GM19395 (cell line): ENCODE measurements at regions not wholly inside any gene's neighbourhood (a gene's known extent, or its start where the extent isn't known, plus 50 kb on each side); places are given as distances from the start of the nearest gene placed in this dataset.

Experiments used
- ATAC-seq: cut with Tn5 transposase; IDR thresholded peaks from one replicate; pipeline ENCODE4 v1.9.1; 2021; ENCODE audit warnings: mild to moderate bottlenecking, moderate library complexity; ENCODE audit not compliant: unreplicated experiment

DNA sequence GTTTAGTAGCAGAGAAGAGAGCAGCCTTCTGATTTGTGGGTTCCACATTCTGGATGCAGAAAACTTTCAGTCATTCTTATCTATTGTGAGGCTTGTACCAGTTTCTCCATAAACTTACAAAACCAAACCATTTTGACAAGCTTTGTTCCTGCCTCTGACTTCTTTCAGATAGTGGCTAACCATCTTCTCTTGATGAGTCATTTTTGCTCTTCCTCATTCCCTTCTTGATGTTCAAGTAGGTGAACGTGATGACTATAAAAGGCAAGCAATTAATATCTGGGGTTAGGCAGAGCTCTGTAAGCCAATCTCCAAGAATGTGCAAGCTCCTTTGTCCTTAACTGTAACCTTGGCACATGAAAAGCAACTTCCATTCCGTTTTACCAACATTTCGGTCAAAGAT lies 2083.1 kb upstream of the PIK3C3 start:
- ATAC-seq, result no peak

DNA sequence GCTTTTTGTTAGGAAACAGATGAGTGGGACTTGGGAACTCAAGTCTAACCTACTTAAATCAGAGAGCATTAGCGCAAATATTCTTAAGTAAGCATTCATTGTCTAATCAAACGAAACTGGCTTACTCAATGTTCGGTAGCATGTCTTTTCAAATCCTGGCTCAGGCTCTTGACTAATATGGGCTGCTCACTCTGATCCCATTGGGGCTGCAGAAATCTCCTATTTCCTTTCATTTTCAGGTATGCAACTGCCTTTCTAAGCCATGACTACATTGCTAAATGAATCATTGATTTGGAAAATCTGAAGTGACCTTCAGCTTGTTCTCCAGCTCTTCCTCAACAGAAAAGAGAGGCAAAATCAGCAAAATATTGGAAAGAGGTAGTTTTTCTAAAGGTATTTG lies 2084.4 kb upstream of the PIK3C3 start:
- no peak for ATAC-seq

DNA sequence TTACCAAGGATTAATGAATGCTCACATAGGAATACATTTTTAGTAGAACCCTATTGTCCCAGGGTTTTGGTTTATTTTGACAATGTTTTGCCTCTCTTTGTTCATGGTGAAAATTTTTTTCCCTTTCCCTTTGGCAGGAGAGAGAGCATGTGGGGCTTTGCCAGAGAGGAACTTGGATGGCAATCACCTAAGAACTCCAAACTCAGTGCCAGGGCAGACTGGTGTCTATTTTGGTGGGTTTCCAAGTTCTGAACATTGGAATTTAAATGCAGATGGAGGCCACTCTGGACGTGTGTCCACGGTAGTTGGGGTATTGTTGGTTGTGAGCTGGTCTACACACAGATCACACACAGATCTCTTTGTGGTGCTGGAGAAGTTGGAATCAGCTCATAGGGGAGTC lies 2091.1 kb upstream of the PIK3C3 start:
- ATAC-seq, result no peak

DNA sequence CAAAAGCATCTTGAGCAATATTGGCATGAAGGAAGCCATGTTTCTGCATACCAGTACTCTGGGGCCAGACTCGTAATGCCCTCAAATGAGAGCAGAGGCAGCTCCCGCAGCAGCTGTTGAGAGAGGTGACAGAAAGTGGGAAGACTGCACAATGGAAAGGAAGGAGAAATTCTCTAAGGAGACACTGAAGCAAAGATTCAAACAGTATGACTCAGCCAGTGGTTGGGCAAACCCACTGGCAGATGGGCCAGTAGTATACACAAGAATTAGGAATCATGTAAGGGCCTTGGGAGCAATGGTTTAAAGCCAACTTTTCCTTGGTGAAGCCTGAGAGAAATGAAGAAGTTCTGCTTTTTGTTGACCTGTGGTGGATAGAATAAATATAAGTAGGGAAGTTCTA lies 2092.7 kb upstream of the PIK3C3 start:
- ATAC-seq, result no peak

DNA sequence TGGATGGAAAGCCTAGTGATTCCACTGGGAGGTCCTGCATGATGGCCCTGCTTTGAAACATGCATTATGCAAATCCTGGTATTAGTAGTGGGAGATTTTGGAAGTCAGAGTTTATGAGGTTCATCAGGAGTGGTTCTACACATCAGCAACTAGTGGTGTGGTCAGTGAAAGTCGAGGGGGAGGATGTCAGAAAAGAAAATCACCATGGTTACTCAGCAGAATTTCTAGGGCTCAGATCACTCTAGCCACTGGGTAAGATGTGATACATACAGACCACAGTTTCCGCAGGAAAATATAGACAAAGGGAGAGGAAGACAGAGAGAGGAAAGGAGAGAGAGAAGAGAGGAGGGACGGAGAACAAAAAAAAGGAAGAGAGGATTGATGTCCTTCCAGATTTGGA lies 2100.7 kb upstream of the PIK3C3 start:
- ATAC-seq, result no peak

DNA sequence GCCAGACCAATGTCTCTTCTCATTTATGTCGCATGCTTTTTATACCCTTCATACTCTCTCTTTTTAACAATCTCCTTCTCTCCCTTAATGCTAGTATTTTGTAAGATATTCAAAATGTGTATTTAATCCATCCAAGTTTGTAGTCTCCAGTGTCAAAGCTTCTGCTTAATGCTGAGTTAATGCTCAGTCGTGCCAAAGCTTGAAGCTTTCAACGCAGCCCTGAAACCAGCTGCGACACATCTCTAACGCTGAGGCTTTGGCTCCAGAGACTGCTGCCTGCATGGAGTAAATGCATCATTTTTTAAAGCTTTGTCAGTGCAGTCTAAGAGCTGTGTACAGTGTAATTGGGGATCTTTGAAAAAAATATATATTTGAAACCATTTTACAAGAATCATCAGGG lies 2108.8 kb upstream of the PIK3C3 start:
- no peak for ATAC-seq

DNA sequence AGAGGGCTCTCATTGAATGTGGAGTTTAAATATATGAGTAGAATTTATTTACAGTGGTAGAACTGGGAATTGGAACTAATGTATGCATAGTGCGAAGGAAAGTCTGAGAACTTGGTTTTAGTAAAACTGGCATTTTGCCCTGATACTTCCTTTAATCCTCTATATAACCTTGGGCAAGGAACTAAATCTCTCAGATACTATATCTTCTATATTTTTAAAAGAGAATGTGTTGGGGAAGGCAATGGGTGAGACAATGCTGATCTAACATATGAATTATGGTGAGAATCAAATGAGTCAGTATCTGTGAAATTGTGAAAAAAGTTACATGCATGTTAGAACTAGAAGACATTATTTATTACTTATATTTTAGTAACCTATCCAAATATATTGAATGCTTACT lies 2109.4 kb upstream of the PIK3C3 start:
- ATAC-seq, result no peak

DNA sequence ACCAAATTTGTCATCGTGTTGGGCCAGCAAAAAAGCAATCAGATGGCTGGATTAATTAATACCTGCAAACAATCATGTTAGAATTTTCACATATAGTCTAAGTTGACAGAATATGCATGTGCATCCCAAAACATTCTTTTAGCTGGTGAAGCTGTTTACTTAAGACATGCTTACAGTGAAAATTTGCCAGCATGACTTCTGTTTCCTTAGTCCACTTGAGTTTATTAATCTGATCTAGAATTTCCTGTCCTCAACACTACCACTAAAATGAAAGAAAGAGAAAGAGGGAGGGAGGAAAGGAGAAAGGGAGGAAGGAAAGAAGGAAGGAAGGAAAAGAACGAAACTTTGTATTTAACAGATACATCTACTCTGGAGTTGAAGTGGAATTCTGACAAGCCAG lies 2109.9 kb upstream of the PIK3C3 start:
- ATAC-seq, result no peak

DNA sequence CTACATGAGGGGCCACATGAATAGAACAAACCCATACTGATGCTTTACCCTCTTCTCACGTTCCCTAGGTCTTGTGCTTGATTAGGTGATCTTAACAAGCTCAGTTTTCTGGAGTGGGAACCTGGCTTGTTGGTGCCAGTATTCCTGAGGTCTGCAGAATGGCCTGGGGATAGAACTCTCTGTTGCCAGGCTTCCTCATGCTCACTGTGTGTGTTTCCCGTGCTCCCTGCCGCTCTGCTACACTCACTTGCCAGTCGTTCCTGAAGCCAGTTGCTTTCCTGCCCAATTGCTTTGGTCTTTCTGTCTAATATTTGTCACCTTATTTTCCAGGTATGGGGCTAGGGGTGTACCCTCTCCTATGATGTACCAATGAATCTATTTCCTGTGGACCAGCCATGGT lies 2111.5 kb upstream of the PIK3C3 start:
- ATAC-seq, result no peak

DNA sequence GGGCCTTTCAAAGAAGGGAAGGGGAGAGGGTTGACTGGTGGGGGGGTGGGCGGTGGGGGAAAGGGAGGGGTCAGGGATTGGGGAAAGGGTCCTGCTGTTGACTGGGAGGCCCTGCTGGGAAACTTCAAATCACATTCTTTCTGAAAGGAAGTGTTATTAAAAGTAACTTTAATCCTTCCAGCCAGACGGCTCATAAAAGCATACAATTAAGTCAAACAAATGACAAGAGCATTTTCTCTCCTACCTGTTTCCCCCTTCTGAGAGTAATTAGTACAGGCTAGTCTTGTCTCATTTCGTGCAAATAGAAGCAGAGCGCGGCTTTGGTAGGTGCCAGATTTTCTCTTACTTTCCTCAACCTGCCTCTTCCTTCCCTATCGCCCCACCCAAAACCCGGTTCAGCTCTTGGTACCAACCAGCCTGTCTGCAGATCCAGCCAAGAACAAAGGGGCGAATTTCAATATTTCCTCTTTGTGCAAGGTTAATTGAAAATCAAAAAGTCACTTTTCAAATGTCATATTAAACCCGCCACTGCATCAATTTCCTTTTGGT lies 2112.6 kb upstream of the PIK3C3 start:
- no peak for ATAC-seq

DNA sequence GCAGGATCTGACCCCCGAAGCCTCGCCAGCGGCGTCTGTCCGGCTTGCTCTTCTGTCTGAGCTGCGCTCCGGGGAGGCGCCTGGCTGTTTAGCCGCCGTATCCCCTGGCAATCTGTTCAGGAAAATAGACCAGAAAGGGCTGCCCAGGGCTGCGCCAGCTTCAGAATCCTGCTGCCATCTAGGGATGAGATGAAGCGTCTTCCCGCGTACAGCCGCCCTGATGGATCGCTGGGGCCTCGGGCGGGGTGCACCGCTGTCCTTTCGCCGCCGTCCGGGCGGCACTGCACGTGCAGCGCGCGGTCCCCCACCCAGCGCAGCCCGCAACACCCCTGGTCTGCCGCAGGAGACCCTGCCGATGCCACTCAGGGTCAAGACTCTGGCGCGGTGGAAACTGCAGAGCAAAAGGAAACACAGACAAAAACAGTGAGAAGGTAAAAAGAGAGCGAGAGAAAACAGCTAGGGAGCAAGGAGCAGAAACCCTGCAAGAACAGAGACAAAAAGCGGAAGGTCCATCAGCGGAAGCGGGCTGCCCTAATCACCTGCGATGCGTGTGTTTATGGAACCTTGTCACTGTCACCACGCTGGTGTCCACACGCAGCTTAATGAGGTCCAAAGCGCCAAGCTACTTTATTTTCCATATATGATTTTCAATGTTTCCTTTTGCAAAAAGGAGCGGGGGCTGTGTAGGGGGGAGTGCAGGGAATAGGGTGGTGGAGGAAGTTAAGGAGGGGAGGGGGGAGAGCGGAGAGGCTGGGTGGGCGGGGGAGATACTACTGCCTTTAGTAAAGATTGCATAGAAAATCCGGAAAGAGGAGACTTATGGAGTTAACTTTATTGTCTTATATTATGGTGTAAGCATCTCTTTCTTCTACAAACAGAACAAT lies 2113.3 kb upstream of the PIK3C3 start:
- no peak for ATAC-seq

DNA sequence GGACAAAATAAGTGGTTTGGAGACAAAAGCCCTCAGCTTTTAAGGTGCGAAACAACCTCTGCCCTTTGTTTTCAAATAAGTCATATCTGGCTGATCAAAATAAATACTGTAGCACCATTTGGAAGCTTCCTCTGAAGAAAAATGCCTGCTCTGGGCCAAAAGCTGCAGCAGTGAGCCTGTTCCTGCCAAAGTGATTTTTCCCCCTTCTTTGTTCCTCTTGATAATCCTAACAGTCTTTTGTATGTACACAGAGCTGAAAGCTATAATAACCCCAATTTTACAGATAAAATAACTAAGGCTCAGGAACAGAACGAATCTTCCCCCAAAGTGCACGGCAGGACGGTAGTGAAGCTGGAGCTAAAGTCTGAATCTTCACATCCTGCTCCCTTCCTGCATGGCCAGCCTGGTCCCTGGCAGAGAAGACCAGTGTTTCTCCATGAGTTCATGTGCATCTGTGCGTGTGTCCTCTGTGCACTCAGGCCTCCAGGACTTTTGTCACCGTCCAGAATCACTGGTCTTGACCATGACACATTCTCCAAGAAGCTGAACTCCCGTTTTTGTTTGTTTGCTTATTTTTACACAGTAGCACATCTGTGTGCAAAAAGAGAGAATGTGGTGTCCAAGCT lies 2114.1 kb upstream of the PIK3C3 start:
- no peak for ATAC-seq

DNA sequence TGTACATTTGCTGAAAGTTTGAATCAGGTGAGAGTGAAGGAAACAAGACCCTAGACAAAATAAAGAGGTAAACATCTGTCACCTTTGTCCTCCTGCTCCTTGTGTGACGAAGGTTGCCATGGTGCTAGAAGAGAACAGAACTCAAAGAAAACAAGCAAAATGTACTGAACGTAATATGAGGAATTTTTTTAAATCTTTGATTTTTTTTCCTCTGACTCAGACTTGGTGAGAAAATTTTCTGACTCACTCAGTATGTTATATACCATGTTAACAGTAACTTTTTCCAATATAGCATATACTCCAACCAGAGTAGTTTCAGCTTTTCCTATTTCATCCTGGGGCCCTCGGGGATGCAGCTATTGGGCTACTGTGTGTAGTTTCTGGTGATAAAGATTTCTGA lies 2114.6 kb upstream of the PIK3C3 start:
- no peak for ATAC-seq

DNA sequence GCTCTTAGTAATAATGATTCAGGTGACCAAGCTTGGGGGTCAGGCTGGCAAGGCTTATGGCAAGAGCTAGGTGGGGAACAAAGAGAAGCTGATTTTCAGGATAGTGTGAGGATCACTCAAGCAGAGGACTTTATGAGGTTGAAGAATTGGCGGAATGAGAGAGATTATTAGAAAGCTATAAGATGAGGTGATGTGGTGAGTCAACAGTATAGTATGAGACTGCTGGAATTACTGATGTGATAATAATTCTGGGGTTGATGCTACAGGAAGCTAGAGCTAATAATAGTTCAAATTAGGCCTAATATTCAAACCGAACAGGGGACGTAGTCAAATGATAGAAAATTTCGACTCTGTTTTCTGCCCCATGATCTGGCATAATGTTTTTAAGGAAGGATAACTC lies 2115.3 kb upstream of the PIK3C3 start:
- no peak for ATAC-seq

DNA sequence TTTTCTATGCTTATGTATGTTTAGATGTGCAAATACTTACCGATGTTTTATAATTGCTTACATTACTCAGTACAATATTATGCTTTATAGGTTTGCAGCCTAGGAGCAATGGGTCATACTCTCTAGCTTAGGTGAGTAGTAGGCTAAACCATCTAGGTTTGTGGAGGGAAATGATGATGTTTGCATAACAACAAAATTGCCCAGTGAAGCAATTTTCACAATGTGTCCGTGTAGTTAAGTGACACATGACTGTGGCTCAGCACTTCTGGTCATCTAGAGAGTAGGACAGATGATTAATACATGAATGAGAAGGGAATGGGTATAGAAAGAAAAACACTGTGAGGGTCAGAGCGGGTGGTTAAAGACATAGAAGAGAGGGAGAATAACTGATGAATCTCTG lies 2116.2 kb upstream of the PIK3C3 start:
- ATAC-seq, result no peak

DNA sequence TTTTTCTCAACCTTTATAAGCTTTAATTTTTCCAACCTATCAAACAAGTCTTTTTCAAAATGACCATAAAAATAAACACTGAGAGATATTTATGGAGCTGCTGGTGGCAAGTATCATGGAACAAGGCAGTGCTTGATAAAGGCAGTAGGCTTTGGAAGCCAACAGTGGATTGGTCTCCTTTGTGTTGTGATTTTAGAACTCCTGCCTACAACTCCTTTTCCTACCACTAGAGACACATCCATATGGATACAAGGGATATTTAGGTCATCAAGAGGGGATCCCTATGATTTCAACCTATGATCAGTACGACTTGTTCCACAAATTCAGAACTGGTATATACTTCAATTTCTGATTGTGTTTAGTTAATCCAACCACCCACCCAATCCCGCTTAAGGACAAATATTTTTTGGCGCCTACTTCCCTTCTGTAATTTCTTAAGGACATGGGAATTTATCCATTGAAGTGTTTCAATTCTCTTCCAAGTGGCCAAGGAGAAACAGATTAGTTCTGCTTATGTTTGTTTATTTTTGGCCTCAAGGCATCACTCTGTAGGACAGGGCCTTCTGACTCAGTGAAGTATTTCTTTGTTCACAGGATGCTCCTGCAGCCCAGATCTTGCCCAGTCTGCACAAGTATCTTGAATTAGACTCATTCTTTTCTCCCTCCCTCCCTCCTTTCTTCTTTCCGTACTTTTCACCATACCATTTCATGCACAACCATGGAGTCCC lies 2119.6 kb upstream of the PIK3C3 start:
- ATAC-seq, result no peak

DNA sequence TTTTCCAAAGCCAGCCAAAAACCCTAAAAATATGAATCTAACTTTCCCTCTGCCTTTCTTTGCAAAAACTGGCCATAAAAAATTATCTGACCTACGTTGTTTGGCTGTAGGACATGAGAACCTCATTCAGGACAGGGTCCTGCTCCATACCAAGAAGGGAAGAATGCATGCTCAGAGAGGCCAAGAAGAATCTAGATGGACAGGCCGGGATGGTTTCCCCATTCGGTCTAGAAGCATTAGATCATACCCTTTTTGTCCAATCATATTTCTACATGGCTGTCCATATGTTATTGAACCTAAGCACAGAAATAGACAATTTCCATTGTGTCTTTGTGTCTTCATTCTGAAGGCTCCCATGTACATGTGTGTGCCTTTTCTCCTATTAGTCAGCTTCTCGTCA lies 2120.4 kb upstream of the PIK3C3 start:
- no peak for ATAC-seq

DNA sequence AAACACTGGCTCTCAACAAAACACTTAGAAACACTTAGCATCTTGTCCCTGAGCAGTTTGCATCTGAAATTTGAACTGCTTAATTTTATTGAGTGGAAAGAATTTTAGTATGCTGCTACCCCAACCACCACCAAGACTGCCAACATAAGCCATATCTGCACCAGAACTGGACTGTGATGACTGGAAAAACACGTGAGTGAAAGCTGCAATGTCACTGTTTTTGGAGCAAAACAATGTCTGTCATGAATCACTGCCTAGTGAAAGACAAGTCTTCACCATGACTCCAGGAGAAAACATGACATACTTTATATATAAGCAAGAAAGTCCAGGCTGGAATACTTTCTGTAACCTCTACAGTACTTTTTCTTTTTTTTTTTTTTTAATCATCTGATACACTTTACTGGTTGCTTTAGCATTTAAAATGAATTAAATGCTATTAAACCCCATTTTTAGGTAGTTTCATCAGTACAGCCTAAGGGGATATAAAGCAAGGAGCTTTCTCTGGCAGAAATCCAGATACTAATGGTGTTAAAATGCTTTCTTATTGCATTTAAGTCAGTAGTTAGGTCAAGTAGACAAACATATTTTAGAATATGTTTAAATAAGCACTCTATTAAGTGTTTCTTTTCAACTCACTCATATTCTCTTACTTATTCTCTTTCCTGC lies 2129.4 kb upstream of the PIK3C3 start:
- no peak for ATAC-seq

DNA sequence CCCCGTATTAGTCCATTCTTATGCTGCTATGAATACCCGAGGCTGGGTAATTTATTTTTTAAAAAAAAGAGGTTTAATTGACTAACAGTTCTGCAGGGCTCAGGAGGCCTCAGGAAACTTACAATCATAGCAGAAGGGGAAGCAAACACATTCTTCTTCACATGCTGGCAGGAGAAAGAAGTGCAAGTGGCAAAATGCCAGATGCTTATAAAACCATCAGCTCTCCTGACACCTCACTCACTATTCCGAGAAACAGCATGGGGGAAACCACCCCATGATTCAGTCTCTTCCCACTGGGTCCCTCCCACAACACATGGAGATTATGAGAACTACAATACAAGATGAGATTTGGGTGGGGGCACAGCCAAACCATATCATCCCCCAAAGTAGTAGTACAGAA lies 2148.5 kb upstream of the PIK3C3 start:
- ATAC-seq, result no peak

DNA sequence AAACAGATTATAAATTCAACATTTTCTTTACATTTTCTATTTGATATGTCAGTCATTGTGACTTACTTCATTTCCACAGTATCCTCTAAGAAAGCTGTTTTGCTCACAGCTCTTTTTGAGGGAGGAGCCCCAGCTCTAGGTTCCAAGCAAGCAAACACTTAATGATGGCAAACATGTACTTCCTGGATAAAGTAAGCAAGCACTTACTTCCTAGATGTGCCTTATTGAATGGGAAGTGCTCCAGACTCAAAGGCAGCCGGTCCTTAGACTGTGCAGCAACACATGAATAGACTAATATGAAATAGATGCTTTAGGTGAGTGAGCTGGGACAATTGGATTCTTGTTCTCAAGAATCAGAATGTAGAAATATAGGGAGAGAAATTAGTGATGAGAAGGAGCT lies 2149.8 kb upstream of the PIK3C3 start:
- ATAC-seq, result no peak

DNA sequence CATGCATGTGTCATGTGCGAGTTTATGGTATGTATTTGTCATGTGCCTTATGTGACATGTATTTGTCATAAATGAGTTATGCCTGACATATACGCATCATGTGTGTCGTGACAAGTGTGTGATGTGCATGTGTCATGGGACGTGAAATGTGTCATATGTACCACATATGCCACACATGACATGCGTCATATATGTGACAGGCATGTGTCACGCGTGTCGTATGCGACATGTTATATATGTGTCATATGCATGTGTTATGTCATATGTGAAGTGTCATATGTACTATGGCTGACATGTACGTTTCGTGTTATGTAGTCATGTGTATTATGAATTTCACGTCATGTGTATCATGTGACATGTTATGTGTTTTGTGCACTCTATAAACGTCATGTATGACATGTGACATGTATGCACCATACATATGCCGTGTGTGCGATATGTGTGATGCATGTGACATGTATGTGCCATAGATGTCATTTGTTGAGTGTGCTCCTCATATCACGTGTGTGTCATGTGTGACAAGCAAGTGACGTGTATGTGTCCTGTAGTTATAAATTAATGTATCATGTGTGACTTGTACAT lies 2152.3 kb upstream of the PIK3C3 start:
- ATAC-seq, result no peak
